Daoy (cell line): ENCODE measurements at regions not wholly inside any gene's neighbourhood (a gene's known extent, or its start where the extent isn't known, plus 50 kb on each side); places are given as distances from the start of the nearest gene placed in this dataset.

Source experiments
- DNase-seq: peaks from one replicate; pipeline ENCODE4 v3.0.0-alpha.2; 2015; ENCODE audit warnings: low read depth

DNA sequence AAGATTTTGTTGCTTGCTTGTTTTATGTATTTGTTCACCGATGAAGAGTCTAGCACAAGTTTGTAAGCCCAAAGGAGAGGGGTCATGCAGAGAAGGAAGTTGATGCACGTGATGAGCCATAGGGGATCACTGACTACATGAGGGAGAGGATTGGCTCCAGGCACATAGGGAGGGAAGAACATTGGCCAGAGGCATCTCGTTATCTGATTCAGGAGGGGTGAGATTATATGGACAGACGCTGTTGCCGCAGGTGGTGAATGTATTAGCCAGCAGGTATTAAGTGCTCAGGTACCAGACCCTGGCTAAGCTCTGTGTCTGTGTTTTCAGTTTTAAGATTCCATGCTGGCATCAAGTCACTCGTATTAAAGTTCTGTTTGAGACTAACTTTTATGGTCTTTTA lies 91.8 kb upstream of the CHST9 start:
- DNase-seq, result no peak

DNA sequence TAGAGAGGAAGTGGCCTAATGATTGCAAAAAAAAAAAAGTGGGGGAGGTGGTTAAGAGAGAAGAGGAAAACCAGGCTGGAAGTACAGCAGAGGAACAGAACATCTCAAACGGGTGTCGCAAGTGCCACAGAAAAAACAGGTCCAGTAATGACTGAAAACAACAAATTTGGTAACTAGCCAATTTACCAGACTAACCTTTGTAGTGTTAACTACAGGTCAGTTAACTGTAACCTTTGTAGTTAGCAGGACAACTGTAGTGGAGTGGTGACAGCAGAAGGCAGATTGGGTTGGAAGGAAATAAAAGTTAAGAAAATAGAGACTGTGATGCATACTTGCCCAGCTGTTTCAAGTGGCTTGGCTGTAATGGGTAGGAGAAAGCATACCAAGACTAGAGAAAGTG lies 91.4 kb upstream of the CHST9 start:
- no peak for DNase-seq

DNA sequence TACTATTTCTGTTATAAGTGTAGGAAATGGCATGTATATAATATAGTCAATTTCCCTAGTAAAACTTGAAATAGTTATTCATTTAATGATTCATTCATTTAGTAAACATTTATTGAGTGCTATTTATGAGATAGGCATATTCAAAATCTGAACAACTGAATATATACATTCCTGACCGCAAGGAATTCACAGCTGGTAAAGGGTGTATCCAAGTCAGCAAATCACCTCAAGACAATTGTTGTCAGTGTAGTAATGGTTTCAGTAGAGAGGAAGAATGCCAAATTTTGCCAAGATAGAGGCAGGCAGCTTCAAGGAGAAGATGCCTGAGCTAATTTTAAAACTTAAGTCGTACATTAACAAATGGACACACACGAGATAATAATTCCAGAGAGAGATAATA lies 89.8 kb upstream of the CHST9 start:
- no peak for DNase-seq

DNA sequence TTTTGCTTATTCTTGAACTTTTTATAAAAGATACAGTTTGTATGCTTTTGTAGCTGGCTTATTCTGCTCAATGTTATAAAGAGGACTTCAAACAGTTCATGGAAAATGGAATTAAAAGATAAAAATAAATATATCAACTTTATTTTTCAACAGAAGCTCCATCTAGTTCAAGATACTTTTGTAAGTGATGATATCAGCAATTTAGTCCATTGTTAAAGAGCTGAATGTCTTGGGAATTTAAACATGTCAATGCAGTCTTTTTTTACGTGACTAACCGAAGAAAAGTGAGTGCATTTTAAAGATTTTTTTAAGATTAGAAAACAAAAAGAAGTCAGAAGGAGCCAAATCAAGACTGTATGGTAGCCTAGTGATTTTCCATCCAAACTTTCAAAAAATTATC lies 85.4 kb upstream of the CHST9 start:
- no peak for DNase-seq

DNA sequence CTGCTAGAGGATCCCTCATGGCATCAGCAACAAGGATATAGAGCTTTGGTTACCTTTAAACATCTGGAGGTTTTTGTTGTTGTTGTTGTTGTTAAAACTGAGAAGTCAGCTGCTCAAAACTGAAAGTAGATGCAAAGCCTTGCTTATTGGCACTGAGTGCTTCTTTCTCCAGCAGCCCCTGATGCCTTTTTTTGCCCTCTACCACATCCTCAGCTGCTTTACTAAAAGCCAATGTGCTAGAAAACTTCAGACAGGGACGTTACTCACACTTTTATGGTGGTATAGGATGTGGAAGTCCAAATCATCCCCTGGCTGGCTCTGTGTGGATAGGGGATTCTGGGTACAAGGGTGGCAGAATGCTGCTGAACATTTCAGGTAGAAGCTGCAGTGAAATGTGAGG lies 78.3 kb upstream of the CHST9 start:
- DNase-seq, result no peak

DNA sequence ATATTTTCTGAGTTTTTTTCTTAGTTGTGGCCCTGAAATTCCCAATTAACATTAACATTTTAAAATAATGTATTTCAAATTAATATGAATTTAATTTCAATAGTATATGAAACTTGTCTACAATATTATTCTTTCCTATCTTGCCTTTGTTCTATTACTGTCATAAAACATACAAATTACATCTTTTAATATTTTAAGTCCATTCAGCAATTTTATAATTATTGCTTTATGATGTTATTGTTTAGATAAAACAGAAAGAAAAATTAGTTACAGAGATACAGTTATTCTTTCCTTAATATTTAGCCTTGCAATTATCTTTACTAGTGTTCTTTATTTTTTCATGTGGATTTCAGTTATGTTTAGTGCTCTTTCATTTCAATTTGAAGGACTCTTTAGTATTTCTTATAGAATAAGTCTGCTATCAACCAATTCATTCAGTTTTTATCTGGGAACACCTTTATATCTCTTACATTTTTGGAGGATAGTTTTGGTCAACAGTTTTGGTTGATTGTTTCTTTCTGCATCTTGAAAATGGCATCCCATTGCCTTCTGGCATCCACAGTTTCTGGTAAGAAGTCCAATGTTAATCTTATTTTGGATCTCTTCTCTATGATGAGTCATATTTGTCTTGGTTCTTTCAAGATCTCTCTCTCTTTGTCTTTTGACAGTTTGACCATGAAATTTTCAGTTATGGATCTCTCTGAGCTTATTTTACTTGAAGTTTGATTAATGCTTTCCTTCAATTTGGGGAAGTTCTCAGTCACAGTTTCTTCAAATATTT lies 76.9 kb upstream of the CHST9 start:
- no peak for DNase-seq

DNA sequence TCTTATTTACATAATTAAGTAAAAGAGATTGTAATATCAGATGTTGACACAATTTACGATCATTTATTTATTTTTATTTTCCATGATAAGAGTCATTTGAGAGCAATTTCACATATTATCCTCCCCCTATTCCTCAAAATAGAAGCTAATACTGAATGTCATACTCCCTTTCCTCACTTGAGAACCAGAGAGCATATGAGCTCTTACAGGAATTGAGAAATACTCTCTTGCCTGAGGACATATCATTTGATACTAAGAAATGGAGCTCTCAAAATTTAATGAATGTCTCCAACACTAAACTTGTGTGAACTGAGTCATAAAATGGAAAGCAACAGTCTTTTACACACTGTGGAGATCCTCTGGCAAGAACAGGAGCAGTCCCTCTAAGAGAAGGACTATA lies 68.5 kb upstream of the CHST9 start:
- no peak for DNase-seq

DNA sequence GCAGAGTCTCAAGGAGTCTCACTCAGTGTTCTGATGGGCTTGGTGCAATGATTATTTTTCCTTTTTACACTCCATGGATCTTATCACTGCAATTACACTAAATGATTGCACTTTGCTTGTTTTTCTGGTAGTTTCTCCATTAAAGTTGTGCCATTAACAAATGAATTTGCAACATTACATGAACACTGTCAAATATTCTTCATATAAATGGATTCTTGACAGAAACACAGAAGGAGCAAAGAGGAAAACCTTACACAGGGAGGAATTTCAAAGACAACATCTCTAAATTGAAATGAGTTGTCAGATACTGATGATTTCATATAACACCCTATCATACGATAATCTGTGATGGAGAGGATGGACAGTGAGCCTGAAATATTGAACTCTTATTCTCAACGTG lies 65.4 kb upstream of the CHST9 start:
- no peak for DNase-seq

DNA sequence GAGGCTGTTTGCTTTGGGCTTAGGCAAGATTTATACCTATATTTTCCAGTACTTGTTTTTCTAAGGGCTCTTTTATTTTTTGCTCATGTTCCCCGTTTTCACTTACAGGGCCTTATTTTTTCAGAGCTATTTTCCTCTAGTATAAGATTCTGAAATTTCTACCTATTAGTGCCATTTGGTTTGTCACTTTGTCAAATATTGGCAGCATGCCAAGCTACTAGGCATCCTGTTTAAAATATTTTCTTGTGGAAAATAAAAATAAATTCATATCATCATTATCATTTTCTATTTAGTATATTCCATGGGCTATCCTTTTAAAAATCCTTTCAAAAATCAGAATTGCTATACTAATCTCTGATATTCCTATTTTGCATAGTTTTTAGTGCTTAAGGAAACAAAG lies 64.8 kb upstream of the CHST9 start:
- no peak for DNase-seq

DNA sequence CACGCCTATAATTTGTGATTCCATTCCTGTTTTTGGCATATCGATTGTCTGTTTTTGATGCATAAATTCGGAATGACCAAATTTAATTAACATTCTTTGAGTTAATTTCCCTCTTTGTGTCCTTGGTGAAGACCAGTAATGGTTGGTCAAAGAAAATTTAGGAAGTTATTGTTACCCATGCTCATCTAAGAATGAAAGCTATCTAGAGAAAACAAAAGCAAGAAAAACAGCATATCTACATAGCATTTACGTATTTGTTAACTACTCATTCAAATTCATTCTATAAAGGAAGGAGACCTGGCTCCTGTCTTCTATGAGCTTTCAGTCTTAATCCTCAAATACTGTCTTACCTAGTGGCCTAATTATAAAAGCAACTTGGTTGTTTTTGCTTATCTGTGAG lies 59.2 kb upstream of the CHST9 start:
- no peak for DNase-seq

DNA sequence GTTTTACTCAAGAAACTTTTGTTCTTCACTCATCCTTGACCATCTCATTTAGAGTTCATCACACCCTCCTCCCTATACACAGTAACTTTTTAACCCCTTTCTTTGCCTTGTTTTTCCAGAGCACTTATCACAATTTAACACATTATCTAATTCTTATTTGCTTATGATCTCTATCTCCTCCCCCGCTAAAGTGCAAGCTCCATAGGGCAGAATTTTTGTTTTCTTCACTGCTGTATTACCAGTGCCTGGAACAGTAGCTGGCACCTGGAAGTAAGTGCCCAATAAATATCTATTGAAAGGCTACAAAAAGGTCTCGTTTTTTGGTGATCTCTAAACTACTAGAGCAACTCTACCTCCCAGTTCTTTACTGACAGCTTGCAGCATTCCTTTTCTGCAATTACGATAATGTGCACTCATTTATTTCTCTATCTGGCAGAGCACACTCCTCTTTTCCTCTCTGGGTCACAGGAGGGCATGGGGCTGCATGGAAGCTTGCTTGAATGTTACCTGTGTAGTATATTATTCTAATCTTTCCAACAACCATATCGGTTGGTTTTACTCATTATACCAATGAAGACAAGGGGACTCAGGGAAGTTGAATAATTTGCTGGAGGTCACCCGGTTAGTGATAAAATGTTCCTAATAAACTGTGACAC lies 57.4 kb upstream of the CHST9 start:
- DNase-seq, result no peak

DNA sequence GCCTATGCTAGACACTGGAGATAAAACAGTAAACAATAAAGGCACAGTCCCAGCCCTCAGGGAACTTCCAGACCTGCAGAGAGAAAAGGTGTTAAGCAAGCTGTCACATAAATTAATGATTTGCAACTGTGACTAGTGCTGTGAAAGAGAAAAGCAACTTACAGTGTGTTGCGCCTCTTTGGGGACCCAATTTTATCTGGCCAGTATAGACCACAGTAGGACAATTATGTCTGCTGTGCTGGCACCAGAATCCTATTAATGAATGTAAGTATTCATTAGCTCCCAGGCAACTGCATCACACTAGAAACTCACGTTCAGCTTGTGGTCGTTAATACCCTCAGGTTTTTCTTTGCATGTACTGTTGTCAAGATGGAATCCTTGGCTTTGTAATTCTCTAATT lies 55.3 kb upstream of the CHST9 start:
- DNase-seq, result no peak

DNA sequence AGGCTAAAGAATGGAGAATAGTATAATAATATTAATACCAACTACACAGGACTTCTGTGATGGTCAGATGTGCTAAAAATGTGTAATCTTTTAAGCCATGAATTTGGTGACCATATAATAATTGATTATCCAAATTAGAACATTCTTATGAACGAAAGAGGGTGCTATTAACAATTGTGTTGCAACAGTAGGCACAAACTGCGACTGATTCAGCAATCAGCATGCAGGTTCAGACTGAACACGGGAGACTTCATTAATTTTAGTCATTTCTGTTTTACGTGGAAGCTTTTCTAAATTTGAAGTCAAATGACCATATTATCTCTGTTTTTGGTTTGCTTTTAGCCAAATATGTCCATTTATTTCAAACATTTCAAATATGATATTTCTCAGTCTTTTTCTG lies 54.6 kb upstream of the CHST9 start:
- no peak for DNase-seq

DNA sequence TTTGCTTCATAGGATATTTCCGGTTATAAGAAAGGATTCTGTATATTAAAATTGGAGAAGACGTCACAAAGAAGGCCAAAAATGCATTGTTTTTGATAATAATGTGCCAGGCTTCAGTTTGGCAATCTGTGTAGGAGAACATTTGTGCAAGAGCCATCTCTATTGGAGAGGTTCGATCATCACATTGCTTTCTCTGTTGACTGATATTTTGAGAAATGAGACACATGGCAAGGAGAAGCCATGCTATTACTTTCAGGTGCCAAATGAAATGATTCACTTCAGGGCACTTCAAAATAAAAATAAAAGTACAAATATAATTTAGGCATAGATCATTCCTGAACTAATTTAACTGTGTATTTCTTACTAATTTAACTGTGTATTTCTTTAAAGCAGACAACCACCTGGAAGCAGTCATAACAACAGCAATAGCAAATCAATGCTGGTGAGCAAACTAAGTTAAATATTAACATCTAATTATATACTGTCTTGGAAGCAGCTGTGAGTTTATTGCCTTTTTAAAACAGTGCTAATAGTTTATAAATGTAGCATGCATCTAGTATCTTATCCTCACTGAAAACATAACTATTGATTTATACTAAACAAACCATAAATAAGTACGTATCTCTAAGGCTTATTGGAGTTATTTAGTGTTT lies 50.2 kb upstream of the CHST9 start:
- no peak for DNase-seq
